ENCODE measurements at regions not wholly inside any gene's neighbourhood (a gene's known extent, or its start where the extent isn't known, plus 50 kb on each side); places are given as distances from the start of the nearest gene placed in this dataset.

DNA sequence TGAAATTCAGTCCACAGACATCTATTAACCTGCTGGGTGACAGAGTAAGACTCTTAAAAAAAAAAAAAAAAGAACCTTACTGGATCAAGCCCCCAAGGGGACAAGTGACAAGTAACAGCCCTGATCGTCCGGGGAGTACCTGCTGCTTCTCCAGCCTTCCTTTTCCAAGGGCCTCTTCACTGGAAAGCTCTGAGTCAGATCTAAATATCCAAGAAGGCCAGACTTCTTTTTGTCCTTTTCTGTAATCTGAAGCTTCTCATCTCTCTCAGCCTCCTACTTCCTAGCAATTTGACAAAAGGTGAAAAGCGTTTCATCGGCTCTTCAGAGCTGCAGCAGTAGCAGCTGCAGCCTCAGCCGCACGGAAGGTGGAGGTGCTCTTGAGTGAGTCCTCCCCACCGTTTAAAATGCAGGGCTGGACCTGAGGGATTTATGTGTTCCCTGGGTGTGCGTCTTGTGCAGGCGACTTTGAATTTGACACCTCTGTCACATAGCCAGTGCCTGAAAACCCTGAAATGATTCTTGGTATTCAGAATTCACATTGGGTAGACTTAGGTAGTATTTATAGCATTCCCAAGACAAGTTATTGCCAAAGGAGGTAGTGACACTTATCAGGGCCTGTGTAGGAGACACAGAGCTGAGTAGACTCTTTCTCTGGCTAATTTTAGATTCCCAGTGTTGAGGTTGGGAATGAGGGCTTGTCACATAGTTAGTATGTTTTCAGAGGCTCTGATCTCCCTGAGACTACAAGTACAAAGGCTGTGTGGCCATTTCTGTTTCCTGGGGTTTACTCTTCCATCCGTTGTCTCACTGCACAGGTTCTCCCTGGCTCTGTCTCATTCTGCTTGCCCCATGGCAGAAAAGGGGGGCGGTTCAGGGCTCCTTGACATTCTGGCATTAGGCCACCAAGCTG is 291.2 kb upstream of the C2CD4B start:
- peaks cover 7% of the 10 kb centered on the region for H3K27me3 Mint-ChIP-seq (ENCODE audit: low read depth, poor library complexity)
- TF ChIP-seq, protein P1, sequence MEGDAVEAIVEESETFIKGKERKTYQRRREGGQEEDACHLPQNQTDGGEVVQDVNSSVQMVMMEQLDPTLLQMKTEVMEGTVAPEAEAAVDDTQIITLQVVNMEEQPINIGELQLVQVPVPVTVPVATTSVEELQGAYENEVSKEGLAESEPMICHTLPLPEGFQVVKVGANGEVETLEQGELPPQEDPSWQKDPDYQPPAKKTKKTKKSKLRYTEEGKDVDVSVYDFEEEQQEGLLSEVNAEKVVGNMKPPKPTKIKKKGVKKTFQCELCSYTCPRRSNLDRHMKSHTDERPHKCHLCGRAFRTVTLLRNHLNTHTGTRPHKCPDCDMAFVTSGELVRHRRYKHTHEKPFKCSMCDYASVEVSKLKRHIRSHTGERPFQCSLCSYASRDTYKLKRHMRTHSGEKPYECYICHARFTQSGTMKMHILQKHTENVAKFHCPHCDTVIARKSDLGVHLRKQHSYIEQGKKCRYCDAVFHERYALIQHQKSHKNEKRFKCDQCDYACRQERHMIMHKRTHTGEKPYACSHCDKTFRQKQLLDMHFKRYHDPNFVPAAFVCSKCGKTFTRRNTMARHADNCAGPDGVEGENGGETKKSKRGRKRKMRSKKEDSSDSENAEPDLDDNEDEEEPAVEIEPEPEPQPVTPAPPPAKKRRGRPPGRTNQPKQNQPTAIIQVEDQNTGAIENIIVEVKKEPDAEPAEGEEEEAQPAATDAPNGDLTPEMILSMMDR (IDR thresholded peaks at IDR 0.05): no peak
- H3K27ac Mint-ChIP-seq: peak overlapping the region; percentile 92
- no peak for DNase-seq
- no peaks in the 10 kb centered on the region for H3K36me3 Mint-ChIP-seq (ENCODE audit: low read depth)
- peak overlapping the region; percentile 47 for H3K4me3 Mint-ChIP-seq
- H3K4me1 Mint-ChIP-seq: peaks cover 64% of the 10 kb centered on the region
- no peaks in the 10 kb centered on the region for H3K9me3 Mint-ChIP-seq

DNA sequence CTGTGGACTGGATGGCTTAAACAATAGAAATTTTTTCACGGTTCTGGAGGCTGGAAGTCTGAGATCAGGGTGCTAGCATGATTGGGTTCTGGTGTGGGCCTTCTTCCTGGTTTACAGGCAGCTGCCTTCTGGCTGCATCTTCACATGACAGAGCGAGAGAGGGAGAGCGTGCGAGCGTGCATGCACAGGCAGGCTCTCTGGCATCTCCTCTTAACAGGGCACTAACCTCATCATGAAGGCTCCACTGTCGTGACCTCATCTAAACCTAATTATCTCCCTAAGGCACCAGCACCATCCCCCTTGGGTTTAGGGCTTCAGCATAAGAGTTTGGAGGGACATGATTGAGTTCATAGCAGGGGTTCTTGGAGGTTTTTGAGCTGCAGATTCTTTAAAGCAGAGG is 292.0 kb upstream of the C2CD4B start:
- H3K36me3 Mint-ChIP-seq (ENCODE audit: low read depth): no peaks in the 10 kb centered on the region
- TF ChIP-seq, protein P1 (IDR thresholded peaks at IDR 0.05): no peak
- no peak overlapping the region for H3K4me3 Mint-ChIP-seq
- no peak for DNase-seq
- peaks cover 59% of the 10 kb centered on the region for H3K4me1 Mint-ChIP-seq
- peaks cover 7% of the 10 kb centered on the region for H3K27me3 Mint-ChIP-seq (ENCODE audit: low read depth, poor library complexity)
- no peaks in the 10 kb centered on the region for H3K9me3 Mint-ChIP-seq
- H3K27ac Mint-ChIP-seq: peak overlapping the region; percentile 92

DNA sequence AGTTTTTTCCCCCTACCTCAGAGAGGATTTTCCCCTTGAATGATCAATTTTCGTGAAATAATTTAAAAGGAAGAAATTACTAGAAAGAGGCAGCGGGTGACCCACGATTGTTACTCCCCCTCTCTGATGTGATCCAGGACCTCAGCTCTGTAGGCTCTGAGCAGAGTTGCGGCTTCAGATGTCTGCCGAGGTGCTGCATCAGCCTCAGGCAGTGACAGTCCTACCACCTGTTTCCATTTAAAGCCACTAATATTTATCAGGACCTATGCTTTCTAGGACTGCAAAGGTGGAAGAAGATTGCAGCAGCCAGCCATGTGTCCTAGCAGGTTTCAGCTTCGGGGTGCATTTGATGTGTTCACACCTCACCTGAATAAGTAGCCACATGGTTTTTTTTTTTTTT is 294.8 kb upstream of the C2CD4B start:
- Mint-ChIP-seq H3K9me3 (no peaks in the 10 kb centered on the region), H3K36me3 (ENCODE audit: low read depth) (no peaks in the 10 kb centered on the region), H3K4me1 (peaks cover 42% of the 10 kb centered on the region), H3K27ac (no peak overlapping the region), H3K27me3 (ENCODE audit: low read depth, poor library complexity) (no peaks in the 10 kb centered on the region), H3K4me3 (no peak overlapping the region)
- TF ChIP-seq, protein P1 (IDR thresholded peaks at IDR 0.05): no peak
- DNase-seq: no peak

- Mint-ChIP-seq H3K4me3 (no peak overlapping the region), H3K27ac (no peak overlapping the region), H3K9me3 (no peaks in the 10 kb centered on the region), H3K36me3 (ENCODE audit: low read depth) (no peaks in the 10 kb centered on the region), H3K27me3 (ENCODE audit: low read depth, poor library complexity) (peaks cover 3% of the 10 kb centered on the region), H3K4me1 (peaks cover 37% of the 10 kb centered on the region)
- DNase-seq: no peak
- TF ChIP-seq, protein P1 (IDR thresholded peaks at IDR 0.05): no peak
Observed at GRCh38 chr15:62462268-62462667, 297.2 kb upstream of the C2CD4B start.

- no peak for DNase-seq
- H3K4me3 Mint-ChIP-seq: no peak overlapping the region
- TF ChIP-seq, protein P1 (IDR thresholded peaks at IDR 0.05): no peak
Observed at GRCh38 chr15:62462721-62463120, 297.6 kb upstream of the C2CD4B start.

DNA sequence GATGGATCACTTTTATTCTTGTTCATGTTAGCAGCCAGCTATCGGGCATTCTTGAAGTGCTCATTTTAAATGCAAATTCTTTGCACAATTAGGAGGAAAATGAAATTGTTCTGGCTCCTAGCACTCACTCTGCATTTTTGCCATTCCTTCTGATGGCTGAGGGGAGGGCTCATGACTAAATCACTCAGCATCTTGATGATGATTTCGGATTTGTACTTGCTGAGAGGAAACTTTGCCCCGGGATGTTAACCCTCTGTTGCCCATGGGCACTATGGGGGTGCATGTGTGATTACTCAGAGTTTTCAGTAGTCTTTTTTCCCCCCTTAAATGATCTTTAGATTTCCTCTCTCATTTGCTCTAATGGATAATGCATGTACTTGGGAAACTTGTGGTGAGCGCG is 299.6 kb upstream of the C2CD4B start:
- H3K9me3 Mint-ChIP-seq: no peaks in the 10 kb centered on the region
- TF ChIP-seq, protein P1 (IDR thresholded peaks at IDR 0.05): no peak
- peaks cover 3% of the 10 kb centered on the region for H3K27me3 Mint-ChIP-seq (ENCODE audit: low read depth, poor library complexity)
- H3K36me3 Mint-ChIP-seq (ENCODE audit: low read depth): no peaks in the 10 kb centered on the region
- H3K27ac Mint-ChIP-seq: no peak overlapping the region
- no peak for DNase-seq
- no peak overlapping the region for H3K4me3 Mint-ChIP-seq
- H3K4me1 Mint-ChIP-seq: peaks cover 42% of the 10 kb centered on the region

More at GRCh38 chr15:62462721-62463120, 297.6 kb upstream of the C2CD4B start:
- Mint-ChIP-seq H3K4me1 (peaks cover 33% of the 10 kb centered on the region), H3K9me3 (no peaks in the 10 kb centered on the region), H3K27me3 (ENCODE audit: low read depth, poor library complexity) (peaks cover 3% of the 10 kb centered on the region), H3K36me3 (ENCODE audit: low read depth) (no peaks in the 10 kb centered on the region), H3K27ac (no peak overlapping the region)
